GM12865 (cell line): ENCODE measurements at regions not wholly inside any gene's neighbourhood (a gene's known extent, or its start where the extent isn't known, plus 50 kb on each side); places are given as distances from the start of the nearest gene placed in this dataset.

Source experiments
- DNase-seq: peaks from one replicate; pipeline ENCODE4 v3.0.0; 2010; ENCODE audit warnings: low read depth
- H3K4me3 ChIP-seq: 2 replicates; pipeline ENCODE4 v1.5.1; 2011; ENCODE audit warnings: mild to moderate bottlenecking, low read depth, low read length, control low read depth
- TF ChIP-seq, protein P1 (sequence below): IDR thresholded peaks from 2 replicates; pipeline ENCODE4 v1.5.1; 2011; ENCODE audit warnings: low read length, control low read depth, low read depth, inconsistent platforms; ENCODE audit not compliant: insufficient read depth; ENCODE audit errors: missing control alignments

DNA sequence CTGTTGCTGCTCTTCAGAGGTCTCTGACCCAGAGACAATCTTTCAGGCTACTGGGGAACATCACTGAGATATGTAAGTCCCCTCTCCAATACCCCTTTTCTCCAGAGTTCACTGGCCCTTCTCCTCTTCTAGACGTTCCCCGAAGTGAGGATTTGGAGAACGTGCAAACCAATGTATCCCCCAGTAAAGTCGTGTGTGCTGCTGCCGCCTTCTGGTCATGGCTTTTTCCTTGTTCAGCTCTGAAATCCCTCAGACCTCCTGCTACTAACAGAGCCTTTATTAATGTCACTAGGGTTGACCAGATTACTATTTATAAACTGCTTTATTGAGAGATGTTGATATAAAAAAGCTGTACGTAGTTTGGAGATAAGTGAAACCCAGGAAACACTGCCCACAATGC, 1028.6 kb downstream of the CDH9 start:
- TF ChIP-seq, protein P1, sequence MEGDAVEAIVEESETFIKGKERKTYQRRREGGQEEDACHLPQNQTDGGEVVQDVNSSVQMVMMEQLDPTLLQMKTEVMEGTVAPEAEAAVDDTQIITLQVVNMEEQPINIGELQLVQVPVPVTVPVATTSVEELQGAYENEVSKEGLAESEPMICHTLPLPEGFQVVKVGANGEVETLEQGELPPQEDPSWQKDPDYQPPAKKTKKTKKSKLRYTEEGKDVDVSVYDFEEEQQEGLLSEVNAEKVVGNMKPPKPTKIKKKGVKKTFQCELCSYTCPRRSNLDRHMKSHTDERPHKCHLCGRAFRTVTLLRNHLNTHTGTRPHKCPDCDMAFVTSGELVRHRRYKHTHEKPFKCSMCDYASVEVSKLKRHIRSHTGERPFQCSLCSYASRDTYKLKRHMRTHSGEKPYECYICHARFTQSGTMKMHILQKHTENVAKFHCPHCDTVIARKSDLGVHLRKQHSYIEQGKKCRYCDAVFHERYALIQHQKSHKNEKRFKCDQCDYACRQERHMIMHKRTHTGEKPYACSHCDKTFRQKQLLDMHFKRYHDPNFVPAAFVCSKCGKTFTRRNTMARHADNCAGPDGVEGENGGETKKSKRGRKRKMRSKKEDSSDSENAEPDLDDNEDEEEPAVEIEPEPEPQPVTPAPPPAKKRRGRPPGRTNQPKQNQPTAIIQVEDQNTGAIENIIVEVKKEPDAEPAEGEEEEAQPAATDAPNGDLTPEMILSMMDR, result no peak
- H3K4me3 ChIP-seq, result no peak overlapping the region
- no peak for DNase-seq

- DNase-seq, result no peak
- H3K4me3 ChIP-seq, result no peak overlapping the region
- TF ChIP-seq, protein P1, result no peak
These were observed 1034.4 kb downstream of the CDH9 start for GRCh38 chr5:26003966-26004365.

- DNase-seq, result no peak
- no peak overlapping the region for H3K4me3 ChIP-seq
- TF ChIP-seq, protein P1, result no peak
These were observed 1043.2 kb downstream of the CDH9 start for GRCh38 chr5:25995209-25995608.

DNA sequence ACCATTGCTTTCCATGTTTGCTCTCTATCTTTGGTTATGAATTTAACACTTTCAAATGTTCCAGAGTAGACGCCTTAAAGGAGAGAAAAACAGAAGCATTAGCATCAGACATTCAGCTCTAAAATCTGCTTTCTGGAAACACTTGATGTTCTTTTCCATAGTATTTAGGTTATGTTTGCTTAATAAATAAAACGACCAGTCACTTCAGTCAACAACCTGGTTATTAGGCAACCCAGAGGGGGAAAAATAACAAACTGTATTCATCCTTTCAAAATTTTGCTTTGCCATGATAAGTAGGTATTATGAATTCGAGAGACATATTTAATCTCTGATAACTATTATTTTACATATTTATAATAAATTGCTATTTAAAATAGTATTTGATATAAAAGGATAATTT, 1044.7 kb downstream of the CDH9 start:
- TF ChIP-seq, protein P1, result no peak
- DNase-seq, result no peak
- H3K4me3 ChIP-seq, result no peak overlapping the region

GRCh38 chr5:25991639-25992038, 1046.7 kb downstream of the CDH9 start:
- TF ChIP-seq, protein P1, result no peak
- H3K4me3 ChIP-seq, result no peak overlapping the region
- no peak for DNase-seq

DNA sequence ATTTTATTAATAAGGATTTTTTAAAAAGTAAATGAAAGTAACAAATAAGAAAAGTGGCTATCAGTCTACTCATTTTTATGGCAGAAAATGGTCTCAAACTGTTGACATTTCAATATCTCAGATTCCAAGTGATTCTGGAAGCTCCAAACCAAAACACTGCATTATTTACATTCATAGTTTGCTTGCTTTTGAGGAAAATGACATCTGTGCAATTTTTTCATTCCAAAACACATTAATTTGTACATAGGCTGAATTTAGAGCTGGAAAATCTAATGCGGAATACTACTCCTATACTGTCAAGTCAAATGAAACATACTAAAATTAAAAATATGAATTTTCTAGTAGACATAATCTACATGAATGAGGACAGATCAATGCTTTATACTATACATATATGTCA, 1047.6 kb downstream of the CDH9 start:
- TF ChIP-seq, protein P1, result no peak
- H3K4me3 ChIP-seq, result no peak overlapping the region
- no peak for DNase-seq

DNA sequence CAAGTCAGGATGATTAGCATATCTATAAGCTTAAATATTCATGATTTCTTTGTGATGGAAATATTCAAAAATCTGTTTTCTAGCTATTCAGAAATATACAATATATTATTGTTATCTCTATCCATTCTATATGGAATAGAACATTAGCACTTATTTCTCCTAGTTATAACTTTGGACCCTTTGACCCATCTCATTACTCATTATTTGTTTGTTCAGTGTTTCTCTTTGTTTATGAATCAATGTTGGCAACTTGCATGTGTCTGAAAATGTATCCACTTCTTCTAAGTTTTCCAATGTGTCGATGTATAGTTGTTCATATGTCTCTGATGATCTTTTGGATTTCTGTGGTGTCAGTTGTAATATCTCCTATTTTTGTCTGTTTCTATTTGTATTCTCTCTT, 1059.3 kb downstream of the CDH9 start:
- H3K4me3 ChIP-seq, result no peak overlapping the region
- TF ChIP-seq, protein P1, result no peak
- DNase-seq, result no peak
